ENCODE measurements at regions not wholly inside any gene's neighbourhood (a gene's known extent, or its start where the extent isn't known, plus 50 kb on each side); places are given as distances from the start of the nearest gene placed in this dataset.

GRCh38 chr7:41114691-41115090 is 588.2 kb downstream of the INHBA start:
- peaks cover 4% of the 10 kb centered on the region for H3K4me1 ChIP-seq (ENCODE audit: insufficient read depth, low read length)
- no peak overlapping the region for H3K4me3 ChIP-seq (ENCODE audit: low read length)
- no peaks in the 10 kb centered on the region for H3K9me3 ChIP-seq (ENCODE audit: low read length)
- H3K27me3 ChIP-seq (ENCODE audit: insufficient read depth, low read length): no peaks in the 10 kb centered on the region
- H2AFZ ChIP-seq (ENCODE audit: low read depth, low read length): no peak overlapping the region
- H3K36me3 ChIP-seq (ENCODE audit: insufficient read depth, low read length): no peaks in the 10 kb centered on the region

- Histone ChIP-seq H3K4me1 (ENCODE audit: insufficient read depth, low read length) (peaks cover 4% of the 10 kb centered on the region), H3K36me3 (ENCODE audit: insufficient read depth, low read length) (no peaks in the 10 kb centered on the region), H3K9me3 (ENCODE audit: low read length) (no peaks in the 10 kb centered on the region), H3K27me3 (ENCODE audit: insufficient read depth, low read length) (no peaks in the 10 kb centered on the region), H2AFZ (ENCODE audit: low read depth, low read length) (no peak overlapping the region), H3K4me3 (ENCODE audit: low read length) (no peak overlapping the region)
Observed at GRCh38 chr7:41114131-41114530, 588.8 kb downstream of the INHBA start.

GRCh38 chr7:41113719-41114118 is 589.2 kb downstream of the INHBA start:
- H3K4me1 ChIP-seq (ENCODE audit: insufficient read depth, low read length): peaks cover 4% of the 10 kb centered on the region
- no peak overlapping the region for H2AFZ ChIP-seq (ENCODE audit: low read depth, low read length)
- H3K36me3 ChIP-seq (ENCODE audit: insufficient read depth, low read length): no peaks in the 10 kb centered on the region
- no peaks in the 10 kb centered on the region for H3K9me3 ChIP-seq (ENCODE audit: low read length)
- H3K4me3 ChIP-seq (ENCODE audit: low read length): no peak overlapping the region
- H3K27me3 ChIP-seq (ENCODE audit: insufficient read depth, low read length): no peaks in the 10 kb centered on the region

- H3K4me1 ChIP-seq (ENCODE audit: insufficient read depth, low read length): peaks cover 4% of the 10 kb centered on the region
- H3K4me3 ChIP-seq (ENCODE audit: low read length): no peak overlapping the region
- no peaks in the 10 kb centered on the region for H3K9me3 ChIP-seq (ENCODE audit: low read length)
- no peak overlapping the region for H2AFZ ChIP-seq (ENCODE audit: low read depth, low read length)
- H3K27me3 ChIP-seq (ENCODE audit: insufficient read depth, low read length): no peaks in the 10 kb centered on the region
- no peaks in the 10 kb centered on the region for H3K36me3 ChIP-seq (ENCODE audit: insufficient read depth, low read length)
Observed at GRCh38 chr7:41110186-41110585, 592.7 kb downstream of the INHBA start.

- Histone ChIP-seq H3K9me3 (ENCODE audit: low read length) (no peaks in the 10 kb centered on the region), H3K4me1 (ENCODE audit: insufficient read depth, low read length) (peaks cover under 1% of the 10 kb centered on the region), H3K36me3 (ENCODE audit: insufficient read depth, low read length) (no peaks in the 10 kb centered on the region), H3K4me3 (ENCODE audit: low read length) (no peak overlapping the region), H3K27me3 (ENCODE audit: insufficient read depth, low read length) (no peaks in the 10 kb centered on the region), H2AFZ (ENCODE audit: low read depth, low read length) (no peak overlapping the region)
Observed at GRCh38 chr7:41108821-41109220, 594.1 kb downstream of the INHBA start.

GRCh38 chr7:41107938-41108448 is 594.9 kb downstream of the INHBA start:
- no peaks in the 10 kb centered on the region for H3K36me3 ChIP-seq (ENCODE audit: insufficient read depth, low read length)
- H3K9me3 ChIP-seq (ENCODE audit: low read length): no peaks in the 10 kb centered on the region
- no peaks in the 10 kb centered on the region for H3K27me3 ChIP-seq (ENCODE audit: insufficient read depth, low read length)
- H3K4me3 ChIP-seq (ENCODE audit: low read length): no peak overlapping the region
- no peak overlapping the region for H2AFZ ChIP-seq (ENCODE audit: low read depth, low read length)
- H3K4me1 ChIP-seq (ENCODE audit: insufficient read depth, low read length): no peaks in the 10 kb centered on the region

GRCh38 chr7:41107330-41107937 is 595.5 kb downstream of the INHBA start:
- Histone ChIP-seq H2AFZ (ENCODE audit: low read depth, low read length) (no peak overlapping the region), H3K4me3 (ENCODE audit: low read length) (no peak overlapping the region), H3K9me3 (ENCODE audit: low read length) (no peaks in the 10 kb centered on the region), H3K4me1 (ENCODE audit: insufficient read depth, low read length) (no peaks in the 10 kb centered on the region), H3K36me3 (ENCODE audit: insufficient read depth, low read length) (no peaks in the 10 kb centered on the region), H3K27me3 (ENCODE audit: insufficient read depth, low read length) (no peaks in the 10 kb centered on the region)

GRCh38 chr7:41104631-41105030 is 598.3 kb downstream of the INHBA start:
- no peak overlapping the region for H3K4me3 ChIP-seq (ENCODE audit: low read length)
- no peak overlapping the region for H2AFZ ChIP-seq (ENCODE audit: low read depth, low read length)
- H3K9me3 ChIP-seq (ENCODE audit: low read length): no peaks in the 10 kb centered on the region
- H3K27me3 ChIP-seq (ENCODE audit: insufficient read depth, low read length): no peaks in the 10 kb centered on the region
- H3K4me1 ChIP-seq (ENCODE audit: insufficient read depth, low read length): no peaks in the 10 kb centered on the region
- no peaks in the 10 kb centered on the region for H3K36me3 ChIP-seq (ENCODE audit: insufficient read depth, low read length)

GRCh38 chr7:41103331-41103730 is 599.6 kb downstream of the INHBA start:
- H2AFZ ChIP-seq (ENCODE audit: low read depth, low read length): no peak overlapping the region
- no peak overlapping the region for H3K4me3 ChIP-seq (ENCODE audit: low read length)

GRCh38 chr7:41098846-41099245 is 604.0 kb downstream of the INHBA start:
- Histone ChIP-seq H3K4me3 (ENCODE audit: low read length) (no peak overlapping the region), H2AFZ (ENCODE audit: low read depth, low read length) (no peak overlapping the region), H3K36me3 (ENCODE audit: insufficient read depth, low read length) (no peaks in the 10 kb centered on the region), H3K4me1 (ENCODE audit: insufficient read depth, low read length) (no peaks in the 10 kb centered on the region), H3K9me3 (ENCODE audit: low read length) (no peaks in the 10 kb centered on the region), H3K27me3 (ENCODE audit: insufficient read depth, low read length) (no peaks in the 10 kb centered on the region)

More at GRCh38 chr7:41103331-41103730, 599.6 kb downstream of the INHBA start:
- H3K27me3 ChIP-seq (ENCODE audit: insufficient read depth, low read length): no peaks in the 10 kb centered on the region
- no peaks in the 10 kb centered on the region for H3K36me3 ChIP-seq (ENCODE audit: insufficient read depth, low read length)
- H3K4me1 ChIP-seq (ENCODE audit: insufficient read depth, low read length): no peaks in the 10 kb centered on the region
- H3K9me3 ChIP-seq (ENCODE audit: low read length): no peaks in the 10 kb centered on the region

- no peaks in the 10 kb centered on the region for H3K4me1 ChIP-seq (ENCODE audit: insufficient read depth, low read length)
- no peaks in the 10 kb centered on the region for H3K9me3 ChIP-seq (ENCODE audit: low read length)
- H3K27me3 ChIP-seq (ENCODE audit: insufficient read depth, low read length): no peaks in the 10 kb centered on the region
- no peak overlapping the region for H2AFZ ChIP-seq (ENCODE audit: low read depth, low read length)
- no peaks in the 10 kb centered on the region for H3K36me3 ChIP-seq (ENCODE audit: insufficient read depth, low read length)
- H3K4me3 ChIP-seq (ENCODE audit: low read length): no peak overlapping the region
Observed at GRCh38 chr7:41098402-41098801, 604.5 kb downstream of the INHBA start.

GRCh38 chr7:41097501-41097900 is 605.4 kb downstream of the INHBA start:
- no peaks in the 10 kb centered on the region for H3K27me3 ChIP-seq (ENCODE audit: insufficient read depth, low read length)
- no peaks in the 10 kb centered on the region for H3K9me3 ChIP-seq (ENCODE audit: low read length)
- no peak overlapping the region for H3K4me3 ChIP-seq (ENCODE audit: low read length)
- no peaks in the 10 kb centered on the region for H3K36me3 ChIP-seq (ENCODE audit: insufficient read depth, low read length)
- no peak overlapping the region for H2AFZ ChIP-seq (ENCODE audit: low read depth, low read length)
- H3K4me1 ChIP-seq (ENCODE audit: insufficient read depth, low read length): no peaks in the 10 kb centered on the region

GRCh38 chr7:41096917-41097316 is 606.0 kb downstream of the INHBA start:
- no peaks in the 10 kb centered on the region for H3K27me3 ChIP-seq (ENCODE audit: insufficient read depth, low read length)
- no peaks in the 10 kb centered on the region for H3K4me1 ChIP-seq (ENCODE audit: insufficient read depth, low read length)
- no peak overlapping the region for H3K4me3 ChIP-seq (ENCODE audit: low read length)

GRCh38 chr7:41093141-41093540 is 609.7 kb downstream of the INHBA start:
- H3K9me3 ChIP-seq (ENCODE audit: low read length): no peaks in the 10 kb centered on the region
- H2AFZ ChIP-seq (ENCODE audit: low read depth, low read length): no peak overlapping the region
- H3K27me3 ChIP-seq (ENCODE audit: insufficient read depth, low read length): no peaks in the 10 kb centered on the region
- H3K4me3 ChIP-seq (ENCODE audit: low read length): no peak overlapping the region
- no peaks in the 10 kb centered on the region for H3K36me3 ChIP-seq (ENCODE audit: insufficient read depth, low read length)
- H3K4me1 ChIP-seq (ENCODE audit: insufficient read depth, low read length): no peaks in the 10 kb centered on the region

More at GRCh38 chr7:41096917-41097316, 606.0 kb downstream of the INHBA start:
- Histone ChIP-seq H3K9me3 (ENCODE audit: low read length) (no peaks in the 10 kb centered on the region), H3K36me3 (ENCODE audit: insufficient read depth, low read length) (no peaks in the 10 kb centered on the region), H2AFZ (ENCODE audit: low read depth, low read length) (no peak overlapping the region)

Data from neuron (in vitro differentiated cells).